Common myeloid progenitor, CD34-positive (primary cell): ENCODE measurements at regions not wholly inside any gene's neighbourhood (a gene's known extent, or its start where the extent isn't known, plus 50 kb on each side); places are given as distances from the start of the nearest gene placed in this dataset.

Experiments used
- CTCF ChIA-PET: fragments of 350-600 bp; sonication (Branson Sonifier 250); formaldehyde crosslinking; loops from one replicate; lab custom pipeline; 2021; ENCODE audit warnings: antibody characterized with exemption; lab: Charles Lee
- POLR2A ChIA-PET: fragments of 350-600 bp; sonication (Branson Sonifier 250); formaldehyde crosslinking; loops from one replicate; lab custom pipeline; 2021; ENCODE audit warnings: antibody characterized with exemption; lab: Charles Lee
- DNase-seq, 3 donors: peaks; one replicate each; pipeline versions ENCODE4 v3.0.0 to v3.0.0-alpha.2; 2013
- H3K27ac ChIP-seq, 2 experiments: 1 replicate in 1 of 2; 2 replicates in 1 of 2; pipeline ENCODE4 v1.7.0; 2013; ENCODE audit warnings: inconsistent platforms in 2 of 2, low read length in 2 of 2, mild to moderate bottlenecking in 2 of 2, low read depth in 1 of 2, moderate library complexity in 1 of 2; ENCODE audit not compliant: severe bottlenecking in 2 of 2, insufficient read depth in 1 of 2, poor library complexity in 1 of 2
- H3K27me3 ChIP-seq, 5 experiments: replicated peaks in 2 of 5; 1 replicate in 3 of 5; 2 replicates in 2 of 5; pipeline versions ENCODE4 v1.6.1 to v1.7.0; 2013; ENCODE audit warnings: low read length in 4 of 5, mild to moderate bottlenecking in 2 of 5, moderate library complexity in 2 of 5, inconsistent platforms in 1 of 5; ENCODE audit not compliant: insufficient read depth in 5 of 5, control insufficient read depth in 4 of 5
- H3K36me3 ChIP-seq, 4 experiments: 1 replicate in 2 of 4; 2 replicates in 2 of 4; pipeline versions ENCODE4 v1.6.1 to v1.7.0; 2013; ENCODE audit warnings: low read length in 3 of 4, control low read depth in 1 of 4, mild to moderate bottlenecking in 1 of 4; ENCODE audit not compliant: control insufficient read depth in 4 of 4, insufficient read depth in 4 of 4
- H3K4me1 ChIP-seq, 4 experiments: 1 replicate in 3 of 4; 2 replicates in 1 of 4; pipeline versions ENCODE4 v1.6.1 to v1.7.1; 2013; ENCODE audit warnings: low read length in 3 of 4, mild to moderate bottlenecking in 3 of 4, control low read depth in 1 of 4, inconsistent platforms in 1 of 4, moderate library complexity in 1 of 4; ENCODE audit not compliant: control insufficient read depth in 4 of 4, insufficient read depth in 4 of 4; ENCODE audit errors: control extremely low read depth in 1 of 4
- H3K4me3 ChIP-seq, 7 experiments: 1 replicate in 4 of 7; 2 replicates in 3 of 7; pipeline versions ENCODE4 v1.5.1 to v1.7.0; 2013; ENCODE audit warnings: mild to moderate bottlenecking in 7 of 7, low read length in 6 of 7, moderate library complexity in 6 of 7, inconsistent platforms in 2 of 7, low read depth in 2 of 7, control low read depth in 1 of 7; ENCODE audit not compliant: insufficient read depth in 4 of 7, control insufficient read depth in 1 of 7; ENCODE audit errors: extremely low read depth in 1 of 7
- H3K9me3 ChIP-seq, 5 experiments: 1 replicate in 4 of 5; 2 replicates in 1 of 5; pipeline versions ENCODE4 v1.6.1 to v1.7.1; 2013; ENCODE audit warnings: low read length in 4 of 5, mild to moderate bottlenecking in 2 of 5, inconsistent platforms in 1 of 5, low read depth in 1 of 5, moderate library complexity in 1 of 5; ENCODE audit not compliant: control insufficient read depth in 4 of 5, insufficient read depth in 2 of 5; ENCODE audit errors: control extremely low read depth in 1 of 5
- WGBS: methylation state at CpG from one replicate; pipeline ENCODE4 v1.1.5; 2013; ENCODE audit not compliant: insufficient coverage; 5-methylcytosine and 5-hydroxymethylcytosine counted together

- WGBS: 100% methylated on average over 1 of the region's 4 CpGs
- H3K27ac ChIP-seq: no peak overlapping the region
- H3K27me3 ChIP-seq: no peaks in the 10 kb centered on the region
- no peak for DNase-seq
- no peak overlapping the region for H3K4me3 ChIP-seq
- no peaks in the 10 kb centered on the region for H3K36me3 ChIP-seq
- H3K9me3 ChIP-seq: no peaks in the 10 kb centered on the region
- CTCF ChIA-PET: interaction anchor here (0.9 kb wide), 1 partner anchor 16 kb away, joined by 3 read pairs; no protein-coding TSS in a partner anchor
- no peaks in the 10 kb centered on the region for H3K4me1 ChIP-seq
- POLR2A ChIA-PET: no interaction called here
Measured at GRCh38 chr10:8306685-8307364, 252.3 kb downstream of the GATA3 start.

- Histone ChIP-seq H3K4me1 (no peaks in the 10 kb centered on the region), H3K27me3 (no peaks in the 10 kb centered on the region), H3K36me3 (no peaks in the 10 kb centered on the region), H3K4me3 (no peak overlapping the region), H3K27ac (no peak overlapping the region), H3K9me3 (no peaks in the 10 kb centered on the region)
- POLR2A ChIA-PET: no interaction called here
- 50% methylated on average over 1 of the region's 2 CpGs for WGBS
- DNase-seq: no peak
- CTCF ChIA-PET: interaction anchor here (1.5 kb wide), 1 partner anchor 10 kb away, joined by 4 read pairs; no protein-coding TSS in a partner anchor
Measured at GRCh38 chr10:8310930-8311329, 256.4 kb downstream of the GATA3 start.

- Histone ChIP-seq H3K4me1 (no peaks in the 10 kb centered on the region), H3K4me3 (no peak overlapping the region), H3K36me3 (no peaks in the 10 kb centered on the region), H3K27me3 (no peaks in the 10 kb centered on the region), H3K9me3 (no peaks in the 10 kb centered on the region), H3K27ac (no peak overlapping the region)
- no CpG with 5 or more reads among the region's 2 CpGs for WGBS
- CTCF ChIA-PET: no interaction called here
- POLR2A ChIA-PET: no interaction called here
- DNase-seq: no peak
Measured at GRCh38 chr10:8311526-8312070, 257.1 kb downstream of the GATA3 start.

GRCh38 chr10:8312079-8312478, 257.6 kb downstream of the GATA3 start:
- ChIA-PET POLR2A (no interaction called here), CTCF (no interaction called here)
- WGBS: 90% methylated on average over 2 of the region's 3 CpGs

GRCh38 chr10:8312781-8313180, 258.3 kb downstream of the GATA3 start:
- no peaks in the 10 kb centered on the region for H3K9me3 ChIP-seq
- no peaks in the 10 kb centered on the region for H3K4me1 ChIP-seq
- CTCF ChIA-PET: no interaction called here
- no peak overlapping the region for H3K4me3 ChIP-seq
- DNase-seq: no peak
- POLR2A ChIA-PET: no interaction called here
- WGBS: 86% methylated on average over 8 of the region's 9 CpGs
- no peak overlapping the region for H3K27ac ChIP-seq
- no peaks in the 10 kb centered on the region for H3K36me3 ChIP-seq
- no peaks in the 10 kb centered on the region for H3K27me3 ChIP-seq

More at GRCh38 chr10:8312079-8312478, 257.6 kb downstream of the GATA3 start:
- Histone ChIP-seq H3K27ac (no peak overlapping the region), H3K9me3 (no peaks in the 10 kb centered on the region), H3K36me3 (no peaks in the 10 kb centered on the region), H3K27me3 (no peaks in the 10 kb centered on the region), H3K4me3 (no peak overlapping the region), H3K4me1 (no peaks in the 10 kb centered on the region)
- no peak for DNase-seq

GRCh38 chr10:8314486-8314885, 260.0 kb downstream of the GATA3 start:
- H3K27me3 ChIP-seq: no peaks in the 10 kb centered on the region
- no peak overlapping the region for H3K4me3 ChIP-seq
- POLR2A ChIA-PET: no interaction called here
- WGBS: 94% methylated on average over 5 of the region's 5 CpGs
- CTCF ChIA-PET: no interaction called here
- H3K9me3 ChIP-seq: no peaks in the 10 kb centered on the region
- no peaks in the 10 kb centered on the region for H3K4me1 ChIP-seq
- DNase-seq: no peak
- H3K36me3 ChIP-seq: no peaks in the 10 kb centered on the region
- H3K27ac ChIP-seq: no peak overlapping the region

- no peaks in the 10 kb centered on the region for H3K27me3 ChIP-seq
- H3K36me3 ChIP-seq: no peaks in the 10 kb centered on the region
- POLR2A ChIA-PET: no interaction called here
- no peak overlapping the region for H3K4me3 ChIP-seq
- H3K27ac ChIP-seq: no peak overlapping the region
- no peaks in the 10 kb centered on the region for H3K4me1 ChIP-seq
- no CpG with 5 or more reads among the region's 1 CpG for WGBS
- DNase-seq: no peak
- no peaks in the 10 kb centered on the region for H3K9me3 ChIP-seq
- CTCF ChIA-PET: no interaction called here
Measured at GRCh38 chr10:8315619-8316021, 261.1 kb downstream of the GATA3 start.
